ENCODE measurements at regions not wholly inside any gene's neighbourhood (a gene's known extent, or its start where the extent isn't known, plus 50 kb on each side); places are given as distances from the start of the nearest gene placed in this dataset.

GRCh38 chr6:145383428-145383827 lies 351.9 kb downstream of the EPM2A start:
- DNase-seq (no peak), ATAC-seq (no peak)
- TF ChIP-seq CTCF (IDR thresholded peaks at IDR 0.05) (no peak), POLR2A (IDR thresholded peaks at IDR 0.05) (no peak)
- H3K36me3 ChIP-seq (replicated peaks in 1 of 2; ENCODE audit: insufficient read depth in 1 of 2, low read depth in 2 of 2) = no peaks in the 10 kb centered on the region
- H3K4me3 ChIP-seq = no peak overlapping the region
- H3K4me1 ChIP-seq = no peaks in the 10 kb centered on the region
- H3K9me3 ChIP-seq = peaks cover 0 to 5% (median 0%) of the 10 kb centered on the region in 3 donors
- 58 to 65% methylated on average over 3 of the region's 3 CpGs for WGBS, 2 donors
- intact Hi-C loops (cut with DNase I) = no loop called here
- H3K27ac ChIP-seq = no peak overlapping the region
- H3K27me3 ChIP-seq = no peaks in the 10 kb centered on the region

GRCh38 chr6:145384503-145384902 lies 350.8 kb downstream of the EPM2A start:
- no peaks in the 10 kb centered on the region for H3K4me1 ChIP-seq
- intact Hi-C loops (cut with DNase I) = no loop called here
- DNase-seq = no peak
- ATAC-seq = no peak
- H3K36me3 ChIP-seq (replicated peaks in 1 of 2; ENCODE audit: insufficient read depth in 1 of 2, low read depth in 2 of 2) = no peaks in the 10 kb centered on the region
- no peak overlapping the region for H3K27ac ChIP-seq
- no peaks in the 10 kb centered on the region for H3K27me3 ChIP-seq
- no peak overlapping the region for H3K4me3 ChIP-seq
- TF ChIP-seq POLR2A (IDR thresholded peaks at IDR 0.05) (no peak), CTCF (IDR thresholded peaks at IDR 0.05) (no peak)
- no peaks in the 10 kb centered on the region for H3K9me3 ChIP-seq

GRCh38 chr6:145396499-145396898 lies 338.8 kb downstream of the EPM2A start:
- no peak for DNase-seq

GRCh38 chr6:145400508-145400907 lies 334.8 kb downstream of the EPM2A start:
- intact Hi-C loops (cut with DNase I) = no loop called here
- no peak for TF ChIP-seq POLR2A (IDR thresholded peaks at IDR 0.05)
- TF ChIP-seq CTCF (IDR thresholded peaks at IDR 0.05) = no peak
- H3K36me3 ChIP-seq (replicated peaks in 1 of 2; ENCODE audit: insufficient read depth in 1 of 2, low read depth in 2 of 2) = no peaks in the 10 kb centered on the region
- H3K4me3 ChIP-seq = no peak overlapping the region
- WGBS, 2 donors = 66 to 73% methylated on average over 4 of the region's 4 CpGs
- DNase-seq = no peak
- H3K27me3 ChIP-seq = no peaks in the 10 kb centered on the region
- H3K27ac ChIP-seq = no peak overlapping the region
- ATAC-seq = no peak
- no peaks in the 10 kb centered on the region for H3K9me3 ChIP-seq
- no peaks in the 10 kb centered on the region for H3K4me1 ChIP-seq

More at GRCh38 chr6:145396499-145396898, 338.8 kb downstream of the EPM2A start:
- no peaks in the 10 kb centered on the region for H3K9me3 ChIP-seq
- no peak for TF ChIP-seq POLR2A (IDR thresholded peaks at IDR 0.05)
- TF ChIP-seq CTCF (IDR thresholded peaks at IDR 0.05) = no peak
- intact Hi-C loops (cut with DNase I) = no loop called here
- H3K4me3 ChIP-seq = no peak overlapping the region
- H3K4me1 ChIP-seq = no peaks in the 10 kb centered on the region
- 48 to 50% methylated on average over 1 of the region's 1 CpG for WGBS, 2 donors
- no peak overlapping the region for H3K27ac ChIP-seq
- H3K36me3 ChIP-seq (replicated peaks in 1 of 2; ENCODE audit: insufficient read depth in 1 of 2, low read depth in 2 of 2) = no peaks in the 10 kb centered on the region
- ATAC-seq = no peak
- H3K27me3 ChIP-seq = no peaks in the 10 kb centered on the region

GRCh38 chr6:145405006-145405551 lies 330.2 kb downstream of the EPM2A start:
- Histone ChIP-seq H3K27ac (no peak overlapping the region), H3K36me3 (replicated peaks in 1 of 2; ENCODE audit: insufficient read depth in 1 of 2, low read depth in 2 of 2) (no peaks in the 10 kb centered on the region), H3K4me3 (no peak overlapping the region), H3K4me1 (no peaks in the 10 kb centered on the region), H3K27me3 (no peaks in the 10 kb centered on the region), H3K9me3 (no peaks in the 10 kb centered on the region)
- ATAC-seq (no peak), DNase-seq (no peak)
- intact Hi-C loops (cut with DNase I) = no loop called here
- no peak for TF ChIP-seq POLR2A (IDR thresholded peaks at IDR 0.05)
- TF ChIP-seq CTCF (IDR thresholded peaks at IDR 0.05) = no peak
- WGBS, 2 donors = 76 to 78% methylated on average over 5 of the region's 5 CpGs
